Skeletal muscle cell (primary cell): ENCODE measurements at regions not wholly inside any gene's neighbourhood (a gene's known extent, or its start where the extent isn't known, plus 50 kb on each side); places are given as distances from the start of the nearest gene placed in this dataset.
"Not testable (repeated sequence)": the region's sequence is repeated elsewhere in the genome, so short reads cannot be mapped to it uniquely, and the experiment has no call there.

Experiments
- DNase-seq: peaks from one replicate; pipeline ENCODE4 v3.0.0-alpha.2; 2010; ENCODE audit warnings: low read depth
- H3K4me3 ChIP-seq: 2 replicates; pipeline ENCODE4 v1.5.1; 2011; ENCODE audit warnings: low read depth, mild to moderate bottlenecking, control low read depth, low read length, moderate library complexity

- DNase-seq = no peak
- H3K4me3 ChIP-seq = peak overlapping the region; percentile 57
Measured at GRCh38 chrX:52261125-52261462, 76.4 kb downstream of the MAGED4 start.

- H3K4me3 ChIP-seq = peak overlapping the region; percentile 57
- DNase-seq = peak; percentile 48
Measured at GRCh38 chrX:52261463-52262194, 76.9 kb downstream of the MAGED4 start.

- no peak for DNase-seq
Measured at GRCh38 chrX:52262195-52262546, 77.5 kb downstream of the MAGED4 start.

GRCh38 chrX:52263417-52263816 is 78.7 kb downstream of the MAGED4 start:
- no peak overlapping the region for H3K4me3 ChIP-seq
- DNase-seq = no peak

More at GRCh38 chrX:52262195-52262546, 77.5 kb downstream of the MAGED4 start:
- peak overlapping the region; percentile 57 for H3K4me3 ChIP-seq

GRCh38 chrX:52265713-52266112 is 81.0 kb downstream of the MAGED4 start:
- DNase-seq = no peak
- H3K4me3 ChIP-seq = no peak overlapping the region

GRCh38 chrX:52268502-52268901 is 83.8 kb downstream of the MAGED4 start:
- not testable (repeated sequence) for DNase-seq, H3K4me3 ChIP-seq

- H3K4me3 ChIP-seq = no peak overlapping the region
- DNase-seq = no peak
Measured at GRCh38 chrX:52270453-52271116, 85.9 kb downstream of the MAGED4 start.

- DNase-seq = no peak
- no peak overlapping the region for H3K4me3 ChIP-seq
Measured at GRCh38 chrX:52271206-52271605, 86.5 kb downstream of the MAGED4 start.

GRCh38 chrX:52277666-52278065 is 91.2 kb upstream of the XAGE2 start:
- H3K4me3 ChIP-seq = no peak overlapping the region
- no peak for DNase-seq

GRCh38 chrX:52280812-52281211 is 88.0 kb upstream of the XAGE2 start:
- no peak for DNase-seq
- no peak overlapping the region for H3K4me3 ChIP-seq

- no peak for DNase-seq
- H3K4me3 ChIP-seq = no peak overlapping the region
Measured at GRCh38 chrX:52284865-52285264, 84.0 kb upstream of the XAGE2 start.

- H3K4me3 ChIP-seq, DNase-seq: not testable (repeated sequence)
Measured at GRCh38 chrX:52298968-52299367, 69.9 kb upstream of the XAGE2 start.

- DNase-seq, H3K4me3 ChIP-seq: not testable (repeated sequence)
Measured at GRCh38 chrX:52308532-52308931, 60.3 kb upstream of the XAGE2 start.
